PC-3 (cell line): ENCODE measurements at regions not wholly inside any gene's neighbourhood (a gene's known extent, or its start where the extent isn't known, plus 50 kb on each side); places are given as distances from the start of the nearest gene placed in this dataset.

ENCODE experiments used
- CTCF ChIP-seq: fragments of 300-600 bp; sonication (generic); conservative IDR thresholded peaks from 2 replicates; pipeline ENCODE4 v1.5.1; 2017; ENCODE audit warnings: antibody characterized with exemption, low read depth, mild to moderate bottlenecking, low read length
- EZH2 ChIP-seq: fragments of 300-600 bp; sonication (generic); IDR thresholded peaks from one replicate; pipeline ENCODE4 v1.6.1; 2017; ENCODE audit warnings: antibody characterized with exemption, mild to moderate bottlenecking, low read length; ENCODE audit not compliant: unreplicated experiment
- EZH2phosphoT487 ChIP-seq: fragments of 300-600 bp; sonication (generic); IDR thresholded peaks from 2 replicates; pipeline ENCODE4 v1.6.1; 2018; ENCODE audit warnings: mild to moderate bottlenecking, antibody characterized with exemption, low read length, borderline replicate concordance

GRCh38 chr4:106454021-106454420 lies 85.4 kb upstream of the GIMD1 start:
- no peak for TF ChIP-seq CTCF
- no peak for TF ChIP-seq EZH2
- no peak for TF ChIP-seq EZH2phosphoT487
